ENCODE measurements at regions not wholly inside any gene's neighbourhood (a gene's known extent, or its start where the extent isn't known, plus 50 kb on each side); places are given as distances from the start of the nearest gene placed in this dataset.
"Not testable (repeated sequence)": the region's sequence is repeated elsewhere in the genome, so short reads cannot be mapped to it uniquely, and the experiment has no call there.

DNA sequence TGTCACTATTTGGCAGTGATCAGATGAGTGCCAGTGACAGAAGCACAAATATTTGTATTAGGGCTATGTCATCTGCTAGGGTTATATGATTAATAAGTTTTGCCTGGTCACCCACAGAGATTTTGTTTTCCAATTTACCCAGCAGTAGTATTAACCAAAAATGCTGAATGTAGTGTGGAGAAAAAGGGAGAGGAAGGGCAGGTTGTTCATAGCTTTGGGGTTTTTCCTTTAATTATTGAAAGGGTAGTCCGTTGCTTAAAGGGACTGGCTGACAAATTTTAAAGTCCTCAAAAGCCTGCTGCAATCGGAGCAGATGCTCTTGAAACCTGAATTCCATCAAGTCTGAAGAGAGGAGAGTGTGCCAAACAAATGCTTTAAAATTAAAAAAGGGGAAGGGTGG is 237.9 kb upstream of the CCDC196 start:
- ATAC-seq (ENCODE audit: low read depth in 2 of 2), result no peak
- no peaks in the 10 kb centered on the region for H3K9me3 ChIP-seq (ENCODE audit: control insufficient read depth in 2 of 2, low read length in 2 of 2)
- peaks cover 0 to 4% (median 0%) of the 10 kb centered on the region in 7 donors for H3K9me3 Mint-ChIP-seq
- no peaks in the 10 kb centered on the region for H3K36me3 ChIP-seq (ENCODE audit: control insufficient read depth, insufficient read depth, low read length)
- H3K4me1 Mint-ChIP-seq, result no peaks in the 10 kb centered on the region
- H3K4me3 ChIP-seq (ENCODE audit: low read depth, low read length), result no peak overlapping the region
- H3K36me3 Mint-ChIP-seq, result no peaks in the 10 kb centered on the region
- peaks cover 6% of the 10 kb centered on the region for H3K27me3 ChIP-seq (ENCODE audit: control insufficient read depth, insufficient read depth, low read length)
- H3K27me3 Mint-ChIP-seq, result peaks cover 10% of the 10 kb centered on the region
- no peak for DNase-seq
- H3K4me1 ChIP-seq (ENCODE audit: control insufficient read depth, insufficient read depth, low read length, poor library complexity, severe bottlenecking), result no peaks in the 10 kb centered on the region
- H3K4me3 Mint-ChIP-seq, result no peak overlapping the region
- H3K27ac ChIP-seq (ENCODE audit: insufficient read depth, low read length, poor library complexity, severe bottlenecking), result no peak overlapping the region
- H3K27ac Mint-ChIP-seq, result no peak overlapping the region

- H3K4me3 Mint-ChIP-seq, result no peak overlapping the region
- H3K36me3 Mint-ChIP-seq, result no peaks in the 10 kb centered on the region
- H3K27ac Mint-ChIP-seq, result no peak overlapping the region
- Histone ChIP-seq H3K9me3 (ENCODE audit: control insufficient read depth in 2 of 2, low read length in 2 of 2) (no peaks in the 10 kb centered on the region), H3K27me3 (ENCODE audit: control insufficient read depth, insufficient read depth, low read length) (peaks cover 6% of the 10 kb centered on the region), H3K36me3 (ENCODE audit: control insufficient read depth, insufficient read depth, low read length) (no peaks in the 10 kb centered on the region), H3K27ac (ENCODE audit: insufficient read depth, low read length, poor library complexity, severe bottlenecking) (no peak overlapping the region), H3K4me3 (ENCODE audit: low read depth, low read length) (no peak overlapping the region), H3K4me1 (ENCODE audit: control insufficient read depth, insufficient read depth, low read length, poor library complexity, severe bottlenecking) (no peaks in the 10 kb centered on the region)
- peaks cover 0 to 4% (median 0%) of the 10 kb centered on the region in 7 donors for H3K9me3 Mint-ChIP-seq
- DNase-seq (no peak), ATAC-seq (ENCODE audit: low read depth in 2 of 2) (no peak)
- H3K27me3 Mint-ChIP-seq, result peaks cover 15% of the 10 kb centered on the region
- H3K4me1 Mint-ChIP-seq, result no peaks in the 10 kb centered on the region
These were observed 236.6 kb upstream of the CCDC196 start for GRCh38 chr14:66249544-66249943.

- no peak overlapping the region for H3K4me3 Mint-ChIP-seq
- H3K9me3 Mint-ChIP-seq, result peaks cover 0 to 3% (median 0%) of the 10 kb centered on the region in 7 donors
- H3K36me3 Mint-ChIP-seq, result no peaks in the 10 kb centered on the region
- no peak for DNase-seq
- H3K27me3 Mint-ChIP-seq, result peaks cover 10% of the 10 kb centered on the region
- no peaks in the 10 kb centered on the region for H3K9me3 ChIP-seq (ENCODE audit: control insufficient read depth in 2 of 2, low read length in 2 of 2)
- H3K27ac Mint-ChIP-seq, result peak overlapping the region in 1 of 3 donors; percentile 12
- H3K4me1 Mint-ChIP-seq, result no peaks in the 10 kb centered on the region
- H3K27me3 ChIP-seq (ENCODE audit: control insufficient read depth, insufficient read depth, low read length), result peaks cover 6% of the 10 kb centered on the region
- no peak overlapping the region for H3K27ac ChIP-seq (ENCODE audit: insufficient read depth, low read length, poor library complexity, severe bottlenecking)
- ATAC-seq (ENCODE audit: low read depth in 2 of 2), result no peak
- H3K4me1 ChIP-seq (ENCODE audit: control insufficient read depth, insufficient read depth, low read length, poor library complexity, severe bottlenecking), result no peaks in the 10 kb centered on the region
- H3K4me3 ChIP-seq (ENCODE audit: low read depth, low read length), result no peak overlapping the region
- H3K36me3 ChIP-seq (ENCODE audit: control insufficient read depth, insufficient read depth, low read length), result no peaks in the 10 kb centered on the region
These were observed 232.1 kb upstream of the CCDC196 start for GRCh38 chr14:66254038-66254437.

DNA sequence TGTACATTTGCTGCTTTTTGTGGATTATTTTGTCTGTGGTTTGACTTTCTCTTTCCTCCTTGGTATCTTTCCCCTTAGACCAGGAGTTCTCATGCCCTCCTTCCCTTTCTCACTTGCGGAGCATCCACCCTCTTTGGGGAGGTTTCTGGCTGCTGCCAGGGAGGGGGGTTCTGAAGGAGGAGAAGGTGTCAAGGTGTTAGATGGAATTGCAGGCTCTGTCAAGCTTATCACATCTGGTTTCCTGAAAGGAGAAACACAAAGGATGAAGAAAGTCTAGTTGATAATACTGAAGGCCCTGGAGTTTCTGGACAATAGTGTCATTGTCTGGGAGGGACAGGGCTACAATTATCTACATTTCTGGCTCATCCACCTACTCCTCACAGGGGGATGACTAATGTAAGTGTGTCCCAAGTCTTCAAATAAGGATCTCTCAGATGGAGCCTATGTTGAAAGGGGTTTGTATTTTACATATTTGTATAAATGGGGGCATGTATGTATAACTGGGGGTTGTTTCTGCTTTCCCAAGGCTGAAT is 217.3 kb upstream of the CCDC196 start:
- no peaks in the 10 kb centered on the region for H3K4me1 Mint-ChIP-seq
- peaks cover 15% of the 10 kb centered on the region for H3K27me3 Mint-ChIP-seq
- no peak overlapping the region for H3K27ac Mint-ChIP-seq
- DNase-seq, result no peak
- H3K36me3 Mint-ChIP-seq, result peaks cover 6% of the 10 kb centered on the region
- no peak overlapping the region for H3K27ac ChIP-seq (ENCODE audit: insufficient read depth, low read length, poor library complexity, severe bottlenecking)
- no peak overlapping the region for H3K4me3 Mint-ChIP-seq
- no peaks in the 10 kb centered on the region for H3K36me3 ChIP-seq (ENCODE audit: control insufficient read depth, insufficient read depth, low read length)
- no peak overlapping the region for H3K4me3 ChIP-seq (ENCODE audit: low read depth, low read length)
- H3K4me1 ChIP-seq (ENCODE audit: control insufficient read depth, insufficient read depth, low read length, poor library complexity, severe bottlenecking), result no peaks in the 10 kb centered on the region
- H3K9me3 ChIP-seq (ENCODE audit: control insufficient read depth in 2 of 2, low read length in 2 of 2), result no peaks in the 10 kb centered on the region
- no peaks in the 10 kb centered on the region for H3K27me3 ChIP-seq (ENCODE audit: control insufficient read depth, insufficient read depth, low read length)
- no peak for ATAC-seq (ENCODE audit: low read depth in 2 of 2)
- peaks cover 0 to 6% (median 0%) of the 10 kb centered on the region in 7 donors for H3K9me3 Mint-ChIP-seq

GRCh38 chr14:66272221-66272620 is 213.9 kb upstream of the CCDC196 start:
- H3K27ac ChIP-seq (ENCODE audit: insufficient read depth, low read length, poor library complexity, severe bottlenecking), result no peak overlapping the region
- no peak overlapping the region for H3K27ac Mint-ChIP-seq
- no peaks in the 10 kb centered on the region for H3K4me1 Mint-ChIP-seq
- H3K4me3 Mint-ChIP-seq, result no peak overlapping the region
- no peaks in the 10 kb centered on the region for H3K36me3 ChIP-seq (ENCODE audit: control insufficient read depth, insufficient read depth, low read length)
- H3K27me3 Mint-ChIP-seq, result peaks cover 10% of the 10 kb centered on the region
- no peak for DNase-seq
- H3K9me3 Mint-ChIP-seq, result peaks cover 0 to 3% (median 0%) of the 10 kb centered on the region in 7 donors
- H3K9me3 ChIP-seq (ENCODE audit: control insufficient read depth in 2 of 2, low read length in 2 of 2), result no peaks in the 10 kb centered on the region
- H3K36me3 Mint-ChIP-seq, result no peaks in the 10 kb centered on the region
- H3K27me3 ChIP-seq (ENCODE audit: control insufficient read depth, insufficient read depth, low read length), result no peaks in the 10 kb centered on the region
- H3K4me3 ChIP-seq (ENCODE audit: low read depth, low read length), result no peak overlapping the region
- no peak for ATAC-seq (ENCODE audit: low read depth in 2 of 2)
- no peaks in the 10 kb centered on the region for H3K4me1 ChIP-seq (ENCODE audit: control insufficient read depth, insufficient read depth, low read length, poor library complexity, severe bottlenecking)

DNA sequence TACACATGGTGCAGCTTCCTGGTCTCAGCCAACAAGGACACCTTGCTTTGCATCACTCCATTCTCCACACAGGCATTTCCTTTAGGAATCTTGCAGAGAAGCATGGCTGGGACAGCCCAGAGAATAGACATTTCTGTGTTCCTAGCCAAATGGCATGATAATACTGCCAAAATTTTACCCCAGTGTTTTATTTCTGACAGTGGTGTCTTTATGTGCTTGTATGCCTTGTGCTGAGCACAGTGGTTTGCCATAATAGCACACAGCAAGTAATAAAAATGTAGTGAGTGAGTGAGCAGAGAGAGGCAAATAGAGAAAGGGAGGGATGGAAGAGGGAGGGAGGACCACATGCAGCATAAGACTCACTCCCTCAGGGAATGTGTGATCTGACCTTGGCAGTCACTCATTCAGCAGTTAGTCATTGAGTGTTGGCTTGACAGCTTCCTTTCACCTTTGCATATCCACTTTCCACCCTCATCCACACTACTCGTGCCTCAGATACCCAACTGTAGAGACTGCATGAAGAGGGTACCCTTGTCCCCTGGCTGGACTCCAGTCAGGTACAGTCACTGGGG is 212.8 kb upstream of the CCDC196 start:
- Mint-ChIP-seq H3K27me3 (peaks cover 5% of the 10 kb centered on the region), H3K27ac (no peak overlapping the region), H3K9me3 (peaks cover 0 to 3% (median 0%) of the 10 kb centered on the region in 7 donors), H3K36me3 (no peaks in the 10 kb centered on the region), H3K4me3 (no peak overlapping the region), H3K4me1 (no peaks in the 10 kb centered on the region)
- no peaks in the 10 kb centered on the region for H3K4me1 ChIP-seq (ENCODE audit: control insufficient read depth, insufficient read depth, low read length, poor library complexity, severe bottlenecking)
- H3K9me3 ChIP-seq (ENCODE audit: control insufficient read depth in 2 of 2, low read length in 2 of 2), result no peaks in the 10 kb centered on the region
- ATAC-seq (ENCODE audit: low read depth in 2 of 2), result no peak
- H3K36me3 ChIP-seq (ENCODE audit: control insufficient read depth, insufficient read depth, low read length), result no peaks in the 10 kb centered on the region
- DNase-seq, result no peak
- H3K4me3 ChIP-seq (ENCODE audit: low read depth, low read length), result no peak overlapping the region
- H3K27me3 ChIP-seq (ENCODE audit: control insufficient read depth, insufficient read depth, low read length), result no peaks in the 10 kb centered on the region
- no peak overlapping the region for H3K27ac ChIP-seq (ENCODE audit: insufficient read depth, low read length, poor library complexity, severe bottlenecking)

DNA sequence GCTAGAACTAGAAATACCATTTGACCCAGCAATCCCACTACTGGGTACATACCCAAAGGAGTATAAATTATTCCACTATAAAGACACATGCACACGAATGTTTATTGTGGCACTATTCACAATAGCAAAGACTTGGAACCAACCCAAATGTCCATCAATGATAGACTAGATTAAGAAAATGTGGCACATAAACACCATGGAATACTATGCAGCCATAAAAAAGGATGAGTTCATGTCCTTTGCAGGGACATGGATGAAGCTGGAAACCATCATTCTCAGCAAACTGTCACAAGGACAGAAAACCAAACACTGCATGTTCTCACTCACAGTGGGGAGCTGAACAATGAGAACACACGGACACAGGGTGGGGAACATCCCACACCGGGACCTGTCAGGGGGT is 207.8 kb upstream of the CCDC196 start:
- H3K4me3 ChIP-seq (ENCODE audit: low read depth, low read length); DNase-seq; H3K27ac Mint-ChIP-seq; H3K36me3 Mint-ChIP-seq; H3K27ac ChIP-seq (ENCODE audit: insufficient read depth, low read length, poor library complexity, severe bottlenecking); H3K36me3 ChIP-seq (ENCODE audit: control insufficient read depth, insufficient read depth, low read length); ATAC-seq (ENCODE audit: low read depth in 2 of 2); H3K27me3 Mint-ChIP-seq; H3K4me1 ChIP-seq (ENCODE audit: control insufficient read depth, insufficient read depth, low read length, poor library complexity, severe bottlenecking); H3K9me3 Mint-ChIP-seq; H3K27me3 ChIP-seq (ENCODE audit: control insufficient read depth, insufficient read depth, low read length); H3K9me3 ChIP-seq (ENCODE audit: control insufficient read depth in 2 of 2, low read length in 2 of 2); H3K4me3 Mint-ChIP-seq; H3K4me1 Mint-ChIP-seq: not testable (repeated sequence)

- ATAC-seq (ENCODE audit: low read depth in 2 of 2) (no peak), DNase-seq (no peak)
- Mint-ChIP-seq H3K27ac (no peak overlapping the region), H3K36me3 (peaks cover 4% of the 10 kb centered on the region), H3K4me1 (no peaks in the 10 kb centered on the region), H3K9me3 (peaks cover 0 to 8% (median 2%) of the 10 kb centered on the region in 7 donors), H3K4me3 (no peak overlapping the region), H3K27me3 (peaks cover 8% of the 10 kb centered on the region)
- Histone ChIP-seq H3K27ac (ENCODE audit: insufficient read depth, low read length, poor library complexity, severe bottlenecking) (no peak overlapping the region), H3K27me3 (ENCODE audit: control insufficient read depth, insufficient read depth, low read length) (no peaks in the 10 kb centered on the region), H3K36me3 (ENCODE audit: control insufficient read depth, insufficient read depth, low read length) (no peaks in the 10 kb centered on the region), H3K9me3 (ENCODE audit: control insufficient read depth in 2 of 2, low read length in 2 of 2) (no peaks in the 10 kb centered on the region), H3K4me1 (ENCODE audit: control insufficient read depth, insufficient read depth, low read length, poor library complexity, severe bottlenecking) (no peaks in the 10 kb centered on the region), H3K4me3 (ENCODE audit: low read depth, low read length) (no peak overlapping the region)
These were observed 205.0 kb upstream of the CCDC196 start for GRCh38 chr14:66281036-66281776.

Measured in CD4-positive, CD25-positive, alpha-beta regulatory T cell (primary cell).